H1 (cell line): ENCODE measurements at regions not wholly inside any gene's neighbourhood (a gene's known extent, or its start where the extent isn't known, plus 50 kb on each side); places are given as distances from the start of the nearest gene placed in this dataset.

Experiments used
- CTCF ChIA-PET: fragments of 300-600 bp; sonication (Branson Sonifier 250); formaldehyde crosslinking; loops from one replicate; lab custom pipeline; 2021; ENCODE audit not compliant: partially characterized antibody; lab: Charles Lee
- POLR2A ChIA-PET: fragments of 300-600 bp; sonication (Branson Sonifier 250); formaldehyde crosslinking; loops from one replicate; lab custom pipeline; 2021; ENCODE audit warnings: inconsistent platforms; ENCODE audit not compliant: partially characterized antibody; lab: Charles Lee
- DNase-seq, 2 experiments: peaks; one replicate each; pipeline versions ENCODE4 v3.0.0 to v3.0.0-alpha.2; 2010 to 2022; ENCODE audit warnings: low spot score in 2 of 2, low read depth in 1 of 2, mixed read lengths in 1 of 2
- FAIRE-seq: peaks from 2 replicates; lab custom pipeline; 2011; peaks lifted over from hg19 to GRCh38; lab: Jason Lieb, UNC
- H2AFZ ChIP-seq: 2 replicates; pipeline ENCODE4 v1.8.1; 2012; ENCODE audit warnings: low read length, inconsistent platforms
- H2AK5ac ChIP-seq: 2 replicates; pipeline ENCODE4 v1.6.1; 2013; ENCODE audit warnings: low read depth, low read length
- H2BK120ac ChIP-seq: replicated peaks from 2 replicates; pipeline ENCODE3; 2013; ENCODE audit warnings: low read depth, low read length, inconsistent platforms
- H2BK12ac ChIP-seq: 2 replicates; pipeline ENCODE4 v1.6.1; 2013; ENCODE audit warnings: low read depth, low read length
- H2BK15ac ChIP-seq: 2 replicates; pipeline ENCODE4 v1.6.1; 2013; ENCODE audit warnings: low read length
- H2BK20ac ChIP-seq: 2 replicates; pipeline ENCODE4 v1.6.1; 2013; ENCODE audit warnings: low read length
- H2BK5ac ChIP-seq: 2 replicates; pipeline ENCODE4 v1.6.1; 2013; ENCODE audit warnings: low read depth, low read length
- H3K14ac ChIP-seq: 2 replicates; pipeline ENCODE4 v1.6.1; 2013; ENCODE audit warnings: inconsistent platforms; ENCODE audit not compliant: insufficient read length
- H3K18ac ChIP-seq: 2 replicates; pipeline ENCODE4 v1.6.1; 2013; ENCODE audit warnings: low read length; ENCODE audit errors: extremely low read depth
- H3K23ac ChIP-seq: 2 replicates; pipeline ENCODE4 v1.6.1; 2013; ENCODE audit warnings: inconsistent platforms; ENCODE audit not compliant: insufficient read length
- H3K23me2 ChIP-seq: 2 replicates; pipeline ENCODE4 v1.6.1; 2013; ENCODE audit warnings: low read depth, low read length
- H3K27ac ChIP-seq: 2 replicates; pipeline ENCODE4 v1.6.1; 2011; ENCODE audit warnings: low read depth, low read length, inconsistent platforms
- H3K27me3 ChIP-seq, 4 experiments: replicated peaks in 1 of 4; 1 replicate in 1 of 4; 2 replicates in 3 of 4; pipeline versions ENCODE4 v1.6.1 to v1.8.1; 2011 to 2013; ENCODE audit warnings: low read length in 3 of 4, mild to moderate bottlenecking in 3 of 4, inconsistent platforms in 2 of 4, mixed read lengths in 2 of 4, moderate library complexity in 1 of 4; ENCODE audit not compliant: control insufficient read depth in 3 of 4, insufficient read depth in 3 of 4; ENCODE audit errors: extremely low read depth in 1 of 4
- H3K36me3 ChIP-seq, 4 experiments: 2 replicates each; pipeline versions ENCODE4 v1.6.1 to v1.8.1; 2011 to 2013; ENCODE audit warnings: mild to moderate bottlenecking in 4 of 4, low read length in 3 of 4, moderate library complexity in 2 of 4, control low read depth in 1 of 4, inconsistent platforms in 1 of 4; ENCODE audit not compliant: insufficient read depth in 4 of 4, control insufficient read depth in 2 of 4
- H3K4ac ChIP-seq: replicated peaks from 2 replicates; pipeline ENCODE3; 2013; ENCODE audit warnings: low read length, low read depth, mixed read lengths, inconsistent platforms; ENCODE audit not compliant: insufficient read length
- H3K4me1 ChIP-seq, 4 experiments: replicated peaks in 1 of 4; 1 replicate in 1 of 4; 2 replicates in 3 of 4; pipeline versions ENCODE4 v1.6.1 to v1.8.1; 2011 to 2013; ENCODE audit warnings: low read length in 3 of 4, inconsistent platforms in 2 of 4, mixed read lengths in 1 of 4; ENCODE audit not compliant: insufficient read depth in 4 of 4, control insufficient read depth in 3 of 4
- H3K4me2 ChIP-seq, 2 experiments: 2 replicates each; pipeline versions ENCODE4 v1.6.1 to v1.8.1; 2011 to 2013; ENCODE audit warnings: low read depth in 2 of 2, low read length in 2 of 2, control low read depth in 1 of 2, inconsistent platforms in 1 of 2, mild to moderate bottlenecking in 1 of 2; ENCODE audit not compliant: insufficient read depth in 1 of 2
- H3K4me3 ChIP-seq, 4 experiments: fragments of 200-600, 300-600 bp in 1 of 4; sonication (generic), shearing (Covaris generic), sonication (Bioruptor Twin) in 1 of 4; 2 replicates each; pipeline versions ENCODE4 v1.5.1 to v1.8.1; 2011 to 2016; ENCODE audit warnings: low read length in 4 of 4, low read depth in 3 of 4, control low read depth in 2 of 4, inconsistent platforms in 2 of 4, mild to moderate bottlenecking in 2 of 4, mixed read lengths in 1 of 4, moderate library complexity in 1 of 4; ENCODE audit not compliant: insufficient read depth in 2 of 4; ENCODE audit errors: extremely low read depth in 1 of 4
- H3K56ac ChIP-seq: replicated peaks from 2 replicates; pipeline ENCODE3; 2013; ENCODE audit warnings: low read depth, mild to moderate bottlenecking, mixed read lengths, low read length, inconsistent platforms; ENCODE audit not compliant: insufficient read length
- H3K79me1 ChIP-seq: 2 replicates; pipeline ENCODE4 v1.6.1; 2013; ENCODE audit warnings: low read depth, low read length, control low read depth
- H3K79me2 ChIP-seq, 2 experiments: 2 replicates each; pipeline versions ENCODE4 v1.6.1 to v1.8.1; 2012 to 2013; ENCODE audit warnings: low read length in 2 of 2, mild to moderate bottlenecking in 2 of 2, inconsistent platforms in 1 of 2; ENCODE audit not compliant: insufficient read depth in 2 of 2, control insufficient read depth in 1 of 2
- H3K9ac ChIP-seq, 4 experiments: replicated peaks in 1 of 4; 1 replicate in 1 of 4; 2 replicates in 3 of 4; pipeline versions ENCODE4 v1.6.1 to v1.8.1; 2011 to 2013; ENCODE audit warnings: low read depth in 3 of 4, low read length in 3 of 4, control low read depth in 2 of 4, mild to moderate bottlenecking in 2 of 4, moderate library complexity in 2 of 4, inconsistent platforms in 1 of 4; ENCODE audit errors: extremely low read depth in 1 of 4
- H3K9me3 ChIP-seq, 2 experiments: 2 replicates each; pipeline versions ENCODE4 v1.6.1 to v1.8.1; 2012 to 2013; ENCODE audit warnings: mild to moderate bottlenecking in 2 of 2, moderate library complexity in 2 of 2, control low read depth in 1 of 2, inconsistent platforms in 1 of 2, low read depth in 1 of 2, low read length in 1 of 2, mixed read lengths in 1 of 2; ENCODE audit not compliant: insufficient read depth in 2 of 2
- H4K20me1 ChIP-seq, 2 experiments: replicated peaks in 1 of 2; 2 replicates each; pipeline versions ENCODE3 to v1.8.1; 2011 to 2013; ENCODE audit warnings: inconsistent platforms in 2 of 2, low read length in 2 of 2, mild to moderate bottlenecking in 1 of 2; ENCODE audit not compliant: insufficient read depth in 2 of 2, control insufficient read depth in 1 of 2
- H4K5ac ChIP-seq: 2 replicates; pipeline ENCODE4 v1.6.1; 2013; ENCODE audit warnings: low read length, low read depth, mixed read lengths, inconsistent platforms; ENCODE audit not compliant: insufficient read length
- H4K8ac ChIP-seq: 2 replicates; pipeline ENCODE4 v1.8.0; 2013; ENCODE audit warnings: mild to moderate bottlenecking, moderate library complexity, low read length, inconsistent platforms; ENCODE audit not compliant: insufficient read depth; ENCODE audit errors: extremely low read depth
- H4K91ac ChIP-seq: replicated peaks from 2 replicates; pipeline ENCODE3; 2013; ENCODE audit warnings: low read length, mixed read lengths, inconsistent platforms; ENCODE audit not compliant: insufficient read length
- ASH2L ChIP-seq: fragments of 200-600, 300-600 bp; sonication (generic); IDR thresholded peaks from one replicate; pipeline ENCODE4 v1.7.1; 2017; ENCODE audit warnings: low read length
- HDAC6 ChIP-seq: IDR thresholded peaks from one replicate; pipeline ENCODE4 v1.7.1; 2012; ENCODE audit warnings: low read depth, mild to moderate bottlenecking, inconsistent platforms, low read length, moderate library complexity
- SIRT6 ChIP-seq: IDR thresholded peaks from one replicate; pipeline ENCODE4 v1.7.1; 2012; ENCODE audit warnings: low read length, inconsistent platforms
- WGBS, 2 experiments: shearing (Covaris generic) in 1 of 2; methylation state at CpG; one replicate each; pipeline versions ENCODE4 v1.1.6 to v1.1.7; 2013 to 2015; ENCODE audit warnings: low lambda C conversion rate in 2 of 2, mixed read lengths in 2 of 2, inconsistent platforms in 1 of 2, low coverage in 1 of 2, missing lambda C conversion rate in 1 of 2; ENCODE audit not compliant: insufficient replicate concordance in 2 of 2, insufficient coverage in 1 of 2, insufficient read length in 1 of 2; ENCODE audit errors: extremely low coverage in 1 of 2, missing lambda C conversion rate in 1 of 2; 5-methylcytosine and 5-hydroxymethylcytosine counted together

DNA sequence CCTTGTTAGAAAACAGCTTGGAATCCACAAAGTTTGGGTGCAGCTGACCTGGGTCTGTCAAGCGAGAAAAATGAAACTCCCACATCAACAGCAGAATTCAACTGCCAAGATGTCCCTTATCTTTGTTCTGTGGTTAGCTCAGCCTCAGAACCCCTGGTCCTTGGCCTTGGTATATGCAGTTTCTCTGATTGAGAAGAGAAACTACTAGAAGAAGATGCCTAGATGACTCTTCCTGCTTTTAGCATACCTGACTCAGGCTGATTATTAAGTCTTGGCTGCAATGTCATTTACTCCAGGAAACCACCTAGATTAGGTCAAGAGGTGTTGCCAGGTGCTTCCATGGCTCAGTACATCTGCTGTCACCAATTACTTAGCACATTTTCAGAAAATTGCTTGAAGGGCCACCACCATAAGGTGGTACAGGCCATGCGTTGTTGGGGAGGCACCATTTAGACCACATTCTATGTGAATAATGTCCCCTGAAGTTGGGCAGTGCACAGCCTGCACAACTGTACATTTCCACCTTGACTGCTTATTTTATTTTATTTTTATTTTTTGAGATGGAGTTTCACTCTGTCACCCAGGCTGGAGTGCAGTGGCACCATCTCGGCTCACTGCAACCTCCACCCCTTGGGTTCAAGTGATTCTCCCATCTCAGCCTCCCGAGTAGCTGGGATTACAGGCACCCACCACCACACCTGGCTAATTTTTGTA lies 59.4 kb upstream of the ZNF438 start:
- DNase-seq: no peak
- CTCF ChIA-PET: interaction anchor here (1.3 kb wide), 1 partner anchor 9 kb away, joined by 4 read pairs; no protein-coding TSS in a partner anchor
- Histone ChIP-seq H2BK15ac (no peak overlapping the region), H2AK5ac (no peak overlapping the region), H4K5ac (no peak overlapping the region), H4K8ac (no peak overlapping the region), H2BK5ac (no peak overlapping the region), H3K4me1 (no peaks in the 10 kb centered on the region), H2AFZ (no peak overlapping the region), H3K18ac (no peak overlapping the region), H3K79me1 (no peaks in the 10 kb centered on the region), H2BK12ac (no peak overlapping the region), H3K27ac (no peak overlapping the region), H3K14ac (no peak overlapping the region), H2BK120ac (no peak overlapping the region), H3K23me2 (no peaks in the 10 kb centered on the region; the same call in 1 of the 2 replicates), H3K9ac (no peak overlapping the region), H3K23ac (no peak overlapping the region), H3K27me3 (no peaks in the 10 kb centered on the region), H4K91ac (no peak overlapping the region), H3K36me3 (no peaks in the 10 kb centered on the region), H3K9me3 (no peaks in the 10 kb centered on the region), H3K79me2 (no peaks in the 10 kb centered on the region), H2BK20ac (no peak overlapping the region), H4K20me1 (no peaks in the 10 kb centered on the region), H3K4me2 (no peak overlapping the region), H3K4ac (no peak overlapping the region), H3K56ac (no peak overlapping the region), H3K4me3 (no peak overlapping the region)
- 89% methylated on average over 3 of the region's 4 CpGs; no CpG with 5 or more reads in 1 of the 2 experiments for WGBS, 2 experiments
- POLR2A ChIA-PET: no interaction called here
- FAIRE-seq: no peak
- TF ChIP-seq ASH2L: no peak
- no peak for TF ChIP-seq SIRT6
- TF ChIP-seq HDAC6: no peak
